HG03139 (cell line): ENCODE measurements at regions not wholly inside any gene's neighbourhood (a gene's known extent, or its start where the extent isn't known, plus 50 kb on each side); places are given as distances from the start of the nearest gene placed in this dataset.
"Not testable (repeated sequence)": the region's sequence is repeated elsewhere in the genome, so short reads cannot be mapped to it uniquely, and the experiment has no call there.

ENCODE experiments used
- ATAC-seq: cut with Tn5 transposase; IDR thresholded peaks from one replicate; pipeline ENCODE4 v1.9.1; 2021; ENCODE audit not compliant: unreplicated experiment

GRCh38 chr5:120913396-120913795 is 449.3 kb downstream of the PRR16 start:
- no peak for ATAC-seq

GRCh38 chr5:120917214-120917758 is 453.2 kb downstream of the PRR16 start:
- ATAC-seq: no peak

DNA sequence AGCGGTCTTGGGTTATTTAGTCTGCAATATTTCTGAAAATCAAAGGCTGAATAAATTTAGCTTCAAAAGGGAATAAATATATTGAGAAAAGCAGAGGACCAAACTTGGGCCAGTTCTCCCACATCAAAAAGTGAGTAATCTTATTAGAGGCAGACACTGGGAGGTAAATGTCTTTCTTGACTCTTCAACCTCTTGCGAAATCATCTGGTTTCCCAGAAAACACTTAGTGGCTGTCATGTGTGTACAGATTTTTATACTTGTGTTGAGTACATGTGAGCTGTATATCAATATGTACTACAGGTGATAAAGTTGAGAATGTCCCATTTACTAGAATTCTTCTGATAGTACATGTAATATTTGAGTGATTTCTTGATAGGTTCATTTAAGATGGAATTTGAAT is 454.9 kb downstream of the PRR16 start:
- no peak for ATAC-seq

- no peak for ATAC-seq
Observed at GRCh38 chr5:120923026-120923425, 458.9 kb downstream of the PRR16 start.

GRCh38 chr5:120926471-120926870 is 462.4 kb downstream of the PRR16 start:
- ATAC-seq: no peak

- ATAC-seq: no peak
Observed at GRCh38 chr5:120927950-120928530, 463.9 kb downstream of the PRR16 start.

DNA sequence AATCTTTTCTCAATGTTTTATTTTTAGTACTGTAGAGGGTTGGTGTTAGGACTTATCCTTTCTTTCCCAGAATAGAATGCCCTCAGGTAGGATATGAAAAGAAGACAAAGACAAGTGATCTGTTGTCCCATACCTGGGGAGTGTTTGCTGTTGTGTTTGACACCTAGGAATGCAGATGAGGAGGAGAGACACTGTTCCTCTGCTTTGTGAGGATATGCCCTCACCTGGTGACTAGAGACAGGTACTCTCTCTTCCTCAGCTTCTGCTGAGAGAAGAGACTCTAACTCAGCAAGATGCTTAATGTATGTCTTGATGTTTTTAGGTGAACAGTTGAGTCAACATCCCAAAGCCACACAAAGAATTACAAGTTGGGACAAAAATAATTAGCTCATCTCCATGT is 468.4 kb downstream of the PRR16 start:
- no peak for ATAC-seq

GRCh38 chr5:120934031-120934430 is 469.9 kb downstream of the PRR16 start:
- ATAC-seq: no peak

GRCh38 chr5:120936652-120937051 is 472.6 kb downstream of the PRR16 start:
- no peak for ATAC-seq

DNA sequence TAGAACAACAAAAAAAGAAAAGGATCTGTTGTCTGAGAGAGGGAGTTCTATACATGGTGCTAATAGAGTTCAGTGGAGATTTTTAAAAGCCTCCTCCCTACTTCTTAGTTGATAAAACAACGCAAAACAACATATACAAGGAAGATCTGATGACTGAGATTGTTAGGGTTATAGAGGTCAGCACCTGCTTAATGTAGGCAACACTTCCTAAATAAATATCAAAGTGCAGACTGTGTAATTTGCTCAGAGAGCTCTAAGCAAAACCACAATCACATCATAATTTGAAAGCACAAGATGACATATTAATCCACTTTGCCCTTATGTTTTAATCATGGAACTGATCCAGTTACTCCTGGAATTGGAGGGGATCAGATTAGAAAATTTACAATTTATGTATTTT is 474.5 kb downstream of the PRR16 start:
- ATAC-seq: no peak

GRCh38 chr5:120942596-120943350 is 478.7 kb downstream of the PRR16 start:
- ATAC-seq: no peak

- ATAC-seq: not testable (repeated sequence)
Observed at GRCh38 chr5:120949596-120949995, 485.5 kb downstream of the PRR16 start.

DNA sequence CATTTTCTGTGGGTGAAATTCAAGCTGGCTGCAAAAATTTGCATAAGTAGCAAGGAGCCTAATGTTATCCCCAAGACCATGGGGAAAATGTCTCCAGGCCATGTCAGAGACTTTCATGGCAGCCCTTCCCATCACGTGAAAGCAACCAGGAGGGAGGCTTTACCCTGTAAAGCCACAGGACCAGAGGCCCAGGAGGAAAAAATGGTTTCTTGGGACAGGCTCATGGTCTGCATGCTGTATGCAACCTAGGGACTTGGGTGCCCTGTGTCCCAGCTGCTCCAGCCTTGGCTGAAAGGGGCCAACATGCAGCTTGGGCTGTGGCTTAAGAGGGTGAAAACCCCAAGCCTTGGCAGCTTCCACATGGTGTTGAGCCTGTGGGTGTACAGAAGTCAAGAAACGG is 489.3 kb downstream of the PRR16 start:
- not testable (repeated sequence) for ATAC-seq

GRCh38 chr5:120954255-120954654 is 490.2 kb downstream of the PRR16 start:
- ATAC-seq: no peak

GRCh38 chr5:120955795-120956194 is 491.7 kb downstream of the PRR16 start:
- ATAC-seq: no peak

GRCh38 chr5:120958877-120959485 is 494.9 kb downstream of the PRR16 start:
- ATAC-seq: no peak

GRCh38 chr5:120960510-120960909 is 496.4 kb downstream of the PRR16 start:
- ATAC-seq: no peak

DNA sequence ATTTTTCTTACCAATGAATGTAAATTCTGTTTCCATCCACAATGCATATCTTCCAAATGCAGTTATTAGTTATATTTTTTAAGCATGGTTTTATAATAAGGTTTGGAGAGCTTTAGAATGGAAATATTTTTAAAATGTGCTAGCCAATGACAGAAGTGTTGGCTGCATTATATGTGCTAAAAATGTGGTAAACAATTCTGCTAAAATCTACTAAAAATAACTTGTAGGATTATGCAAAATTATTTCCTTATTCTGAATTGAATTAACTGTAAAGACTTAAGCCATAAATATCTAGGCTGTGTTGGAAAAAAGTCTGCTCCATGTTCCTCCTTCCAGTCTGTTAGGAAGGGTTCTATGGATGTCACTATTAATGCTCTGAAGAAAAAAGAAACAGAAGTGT is 503.3 kb downstream of the PRR16 start:
- no peak for ATAC-seq

DNA sequence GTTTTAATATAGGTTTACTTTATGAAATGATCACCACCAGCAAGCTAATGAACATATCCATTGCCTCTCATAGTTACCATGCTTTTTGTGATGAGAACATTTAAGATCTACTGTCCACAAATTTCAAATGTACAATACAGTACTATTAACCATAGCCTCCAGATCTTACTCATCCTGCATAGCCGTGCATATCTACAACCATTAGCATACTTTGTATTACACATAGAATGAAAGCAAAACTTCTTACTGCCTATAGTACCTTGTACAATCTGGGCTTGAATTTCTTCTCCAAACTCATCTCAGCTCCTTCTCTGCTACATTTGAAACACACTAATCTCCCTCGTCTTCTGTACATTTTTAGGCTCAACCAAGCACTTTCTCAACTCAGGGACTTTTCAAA is 510.6 kb downstream of the PRR16 start:
- ATAC-seq: no peak

DNA sequence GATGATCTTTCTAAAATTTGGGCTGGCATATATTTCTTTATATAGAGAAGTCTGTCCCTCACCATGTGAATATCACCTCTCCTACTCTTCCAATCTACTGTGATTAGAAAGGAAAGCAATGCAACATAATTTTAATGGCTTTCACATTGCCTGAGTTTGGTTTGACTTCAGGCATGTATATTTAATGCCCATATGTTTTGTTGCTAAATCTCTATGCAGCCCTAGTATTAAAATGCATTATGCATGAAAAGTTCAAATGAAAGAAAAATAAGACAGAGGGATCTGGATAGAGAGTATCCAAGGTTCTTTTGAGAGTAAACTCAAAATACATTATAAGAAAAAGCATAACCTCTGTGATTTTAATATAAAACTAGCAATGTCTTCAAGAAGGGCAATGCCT is 518.3 kb downstream of the PRR16 start:
- no peak for ATAC-seq

DNA sequence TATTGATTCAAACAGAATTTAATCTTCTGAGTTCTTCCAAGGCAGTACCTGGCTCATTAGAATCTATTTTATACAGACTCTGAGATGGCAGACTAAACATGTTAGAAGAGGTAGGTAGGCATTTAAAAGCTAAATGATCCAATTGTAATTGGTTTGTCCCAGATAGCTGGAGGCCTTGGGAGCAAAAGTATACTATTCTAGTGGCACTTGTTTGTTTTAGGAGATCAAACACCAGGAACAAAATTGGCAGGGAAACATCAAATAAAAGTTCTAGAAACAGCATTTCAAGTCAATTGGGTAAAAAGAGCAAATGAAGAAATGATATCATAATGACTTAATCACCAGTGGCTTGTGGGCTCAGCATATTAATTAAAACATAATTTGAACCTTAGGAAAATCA is 521.4 kb downstream of the PRR16 start:
- ATAC-seq: no peak

GRCh38 chr5:120988491-120988890 is 524.4 kb downstream of the PRR16 start:
- ATAC-seq: no peak
